ENCODE measurements at regions not wholly inside any gene's neighbourhood (a gene's known extent, or its start where the extent isn't known, plus 50 kb on each side); places are given as distances from the start of the nearest gene placed in this dataset.

GRCh38 chr15:95086531-95087252 lies 855.3 kb downstream of the MCTP2 start:
- no peaks in the 10 kb centered on the region for H3K4me1 ChIP-seq (ENCODE audit: insufficient read depth, low read length)
- H3K36me3 ChIP-seq (ENCODE audit: insufficient read depth, low read length), result no peaks in the 10 kb centered on the region
- H3K9ac ChIP-seq (ENCODE audit: low read depth, low read length), result no peak overlapping the region
- no peaks in the 10 kb centered on the region for H3K9me3 ChIP-seq (ENCODE audit: control insufficient read depth, insufficient read depth, low read length)

GRCh38 chr15:95087253-95087609 lies 855.9 kb downstream of the MCTP2 start:
- Histone ChIP-seq H3K9me3 (ENCODE audit: control insufficient read depth, insufficient read depth, low read length) (no peaks in the 10 kb centered on the region), H3K9ac (ENCODE audit: low read depth, low read length) (no peak overlapping the region), H3K36me3 (ENCODE audit: insufficient read depth, low read length) (no peaks in the 10 kb centered on the region), H3K4me1 (ENCODE audit: insufficient read depth, low read length) (no peaks in the 10 kb centered on the region)

DNA sequence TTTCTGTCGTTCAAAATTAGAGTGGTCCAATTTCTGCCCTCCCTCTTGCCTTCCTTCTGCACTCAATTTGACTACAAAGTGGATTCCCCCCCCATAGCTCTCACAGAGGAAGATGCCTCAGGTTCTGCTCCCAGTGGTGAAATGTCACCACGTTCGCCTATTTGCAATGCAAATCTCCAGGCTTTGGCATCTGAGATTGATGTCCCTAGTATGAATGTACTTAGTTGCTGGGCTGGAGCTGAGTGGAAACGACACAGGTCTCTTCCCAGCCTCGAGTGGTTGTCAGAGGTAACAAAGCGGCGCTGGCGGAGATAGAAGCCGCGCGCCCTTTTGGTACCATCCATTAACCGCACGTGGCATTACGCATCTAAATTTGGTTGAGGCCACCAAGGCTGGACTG lies 860.1 kb downstream of the MCTP2 start:
- Histone ChIP-seq H3K4me1 (ENCODE audit: insufficient read depth, low read length) (no peaks in the 10 kb centered on the region), H3K36me3 (ENCODE audit: insufficient read depth, low read length) (no peaks in the 10 kb centered on the region), H3K9me3 (ENCODE audit: control insufficient read depth, insufficient read depth, low read length) (no peaks in the 10 kb centered on the region), H3K9ac (ENCODE audit: low read depth, low read length) (no peak overlapping the region)

DNA sequence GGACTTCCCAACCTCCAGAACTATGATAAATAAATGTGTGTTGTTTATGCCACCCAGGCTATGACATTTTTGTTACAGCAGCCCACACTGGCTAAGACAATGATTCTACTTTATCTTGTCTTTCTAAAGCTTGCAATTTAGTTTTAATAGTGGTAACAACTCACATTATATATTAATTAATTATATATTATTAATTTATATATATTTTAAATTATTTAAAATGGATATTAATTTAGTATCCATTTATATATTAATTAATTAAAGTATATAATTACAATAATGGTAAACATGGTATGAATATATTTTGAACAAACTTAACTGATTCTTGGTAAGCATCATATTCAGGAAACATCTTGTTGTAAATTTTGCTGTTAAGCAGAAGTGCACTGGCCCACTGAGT lies 863.9 kb downstream of the MCTP2 start:
- no peaks in the 10 kb centered on the region for H3K4me1 ChIP-seq (ENCODE audit: insufficient read depth, low read length)
- H3K9me3 ChIP-seq (ENCODE audit: control insufficient read depth, insufficient read depth, low read length), result no peaks in the 10 kb centered on the region
- H3K36me3 ChIP-seq (ENCODE audit: insufficient read depth, low read length), result no peaks in the 10 kb centered on the region
- H3K9ac ChIP-seq (ENCODE audit: low read depth, low read length), result no peak overlapping the region

DNA sequence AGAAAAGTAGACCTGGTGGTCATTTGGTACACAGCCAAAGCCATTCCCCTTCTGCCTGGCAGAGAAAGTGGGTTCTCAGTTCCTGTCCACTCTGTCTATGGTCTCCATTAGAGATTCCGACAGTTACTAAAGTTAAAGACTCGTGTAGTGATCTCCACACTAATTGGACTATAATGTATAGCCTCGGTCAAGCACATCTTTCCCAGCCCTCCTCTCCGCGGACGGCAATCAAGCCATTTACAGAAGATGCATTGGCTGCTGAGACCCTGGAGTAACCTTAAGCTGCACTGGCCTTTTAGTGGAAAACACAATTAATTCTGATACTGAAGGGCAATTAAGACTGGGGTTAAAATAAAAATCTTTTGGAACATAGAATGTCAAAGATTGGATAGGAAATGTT lies 865.3 kb downstream of the MCTP2 start:
- H3K9ac ChIP-seq (ENCODE audit: low read depth, low read length), result no peak overlapping the region
- H3K36me3 ChIP-seq (ENCODE audit: insufficient read depth, low read length), result no peaks in the 10 kb centered on the region
- H3K4me1 ChIP-seq (ENCODE audit: insufficient read depth, low read length), result no peaks in the 10 kb centered on the region
- no peaks in the 10 kb centered on the region for H3K9me3 ChIP-seq (ENCODE audit: control insufficient read depth, insufficient read depth, low read length)

DNA sequence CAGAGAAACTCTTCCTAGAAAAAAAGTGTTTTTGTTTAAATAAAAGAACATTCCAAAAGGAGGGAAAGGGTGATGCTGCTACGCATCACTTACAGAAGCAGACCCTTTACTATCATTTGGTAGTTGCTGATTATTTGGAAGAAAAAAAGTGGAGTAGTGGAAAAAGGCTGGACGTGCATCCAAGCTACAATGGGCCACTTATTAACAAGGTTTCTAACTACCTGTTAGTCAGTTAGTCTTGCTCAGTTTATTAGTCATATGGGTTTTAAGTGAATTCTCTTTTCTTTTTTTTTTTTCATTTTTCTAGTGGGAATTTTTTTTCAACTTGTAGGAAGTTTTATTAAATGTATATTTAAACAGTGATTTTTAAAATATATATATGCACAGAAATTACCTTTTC lies 866.0 kb downstream of the MCTP2 start:
- H3K36me3 ChIP-seq (ENCODE audit: insufficient read depth, low read length), result no peaks in the 10 kb centered on the region
- H3K9me3 ChIP-seq (ENCODE audit: control insufficient read depth, insufficient read depth, low read length), result no peaks in the 10 kb centered on the region
- H3K9ac ChIP-seq (ENCODE audit: low read depth, low read length), result no peak overlapping the region
- H3K4me1 ChIP-seq (ENCODE audit: insufficient read depth, low read length), result no peaks in the 10 kb centered on the region

DNA sequence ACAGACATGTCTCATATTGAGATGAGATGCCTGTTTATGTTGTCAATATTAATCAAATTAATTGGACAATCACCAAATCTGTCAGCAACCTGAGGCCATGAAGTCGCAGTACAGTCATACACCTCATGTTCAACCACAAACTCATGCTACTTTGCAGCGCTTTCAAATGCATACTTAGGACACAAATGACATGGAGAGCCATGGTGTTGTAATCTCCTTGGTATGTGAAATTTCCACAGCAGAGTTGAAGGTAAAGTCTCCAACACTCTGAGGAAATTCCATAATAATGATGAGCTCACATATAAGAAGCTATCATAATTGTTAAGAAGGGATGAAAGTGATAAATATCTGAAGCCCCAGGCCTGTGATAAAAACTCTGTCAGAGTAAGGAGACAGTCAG lies 873.9 kb downstream of the MCTP2 start:
- H3K4me1 ChIP-seq (ENCODE audit: insufficient read depth, low read length), result no peaks in the 10 kb centered on the region
- no peaks in the 10 kb centered on the region for H3K36me3 ChIP-seq (ENCODE audit: insufficient read depth, low read length)
- H3K9ac ChIP-seq (ENCODE audit: low read depth, low read length), result no peak overlapping the region
- H3K9me3 ChIP-seq (ENCODE audit: control insufficient read depth, insufficient read depth, low read length), result no peaks in the 10 kb centered on the region

- Histone ChIP-seq H3K9me3 (ENCODE audit: control insufficient read depth, insufficient read depth, low read length) (no peaks in the 10 kb centered on the region), H3K4me1 (ENCODE audit: insufficient read depth, low read length) (no peaks in the 10 kb centered on the region), H3K9ac (ENCODE audit: low read depth, low read length) (no peak overlapping the region)
These were observed 875.4 kb downstream of the MCTP2 start for GRCh38 chr15:95106801-95107200.

DNA sequence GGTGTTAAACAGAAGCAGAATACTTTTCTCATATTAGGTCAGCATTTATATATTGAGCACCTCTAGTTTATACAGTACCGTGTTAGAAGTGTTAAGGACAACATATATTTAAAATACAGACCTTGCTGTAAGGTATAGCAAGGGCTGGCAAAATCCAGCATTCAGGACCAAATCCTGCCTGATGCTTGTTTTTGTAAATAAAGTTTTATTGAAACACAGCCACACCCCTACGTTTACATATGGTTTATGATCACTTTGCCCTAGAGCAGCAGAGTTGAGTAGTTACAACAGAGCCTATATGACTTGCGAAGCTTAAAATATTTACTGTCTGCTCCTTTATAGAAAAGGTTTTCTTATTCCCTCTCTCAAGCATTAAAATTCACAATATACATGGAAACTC lies 877.3 kb downstream of the MCTP2 start:
- no peaks in the 10 kb centered on the region for H3K4me1 ChIP-seq (ENCODE audit: insufficient read depth, low read length)
- H3K9ac ChIP-seq (ENCODE audit: low read depth, low read length), result no peak overlapping the region
- H3K36me3 ChIP-seq (ENCODE audit: insufficient read depth, low read length), result no peaks in the 10 kb centered on the region
- H3K9me3 ChIP-seq (ENCODE audit: control insufficient read depth, insufficient read depth, low read length), result no peaks in the 10 kb centered on the region

More at GRCh38 chr15:95106801-95107200, 875.4 kb downstream of the MCTP2 start:
- no peaks in the 10 kb centered on the region for H3K36me3 ChIP-seq (ENCODE audit: insufficient read depth, low read length)

DNA sequence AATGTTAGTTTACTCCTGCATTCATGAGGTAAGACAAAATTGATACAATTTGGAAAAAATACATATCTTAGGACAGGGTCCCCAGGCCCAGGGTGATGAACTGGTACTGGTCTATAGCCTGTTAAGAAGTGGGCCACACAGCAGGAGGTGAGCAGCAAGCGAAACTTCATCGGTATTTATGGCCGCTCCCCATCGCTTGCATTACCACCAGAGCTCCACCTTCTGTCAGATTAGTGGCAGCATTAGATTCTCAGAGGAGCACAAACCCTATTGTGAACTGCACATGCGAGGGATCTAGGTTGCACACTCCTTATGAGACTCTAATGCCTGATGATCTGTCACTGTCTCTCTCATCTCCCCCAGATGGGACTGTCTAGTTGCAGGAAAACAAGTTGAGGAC lies 880.6 kb downstream of the MCTP2 start:
- no peaks in the 10 kb centered on the region for H3K36me3 ChIP-seq (ENCODE audit: insufficient read depth, low read length)
- no peak overlapping the region for H3K9ac ChIP-seq (ENCODE audit: low read depth, low read length)
- no peaks in the 10 kb centered on the region for H3K9me3 ChIP-seq (ENCODE audit: control insufficient read depth, insufficient read depth, low read length)
- H3K4me1 ChIP-seq (ENCODE audit: insufficient read depth, low read length), result no peaks in the 10 kb centered on the region

GRCh38 chr15:95113041-95113440 lies 881.7 kb downstream of the MCTP2 start:
- H3K36me3 ChIP-seq (ENCODE audit: insufficient read depth, low read length), result no peaks in the 10 kb centered on the region
- H3K9me3 ChIP-seq (ENCODE audit: control insufficient read depth, insufficient read depth, low read length), result no peaks in the 10 kb centered on the region
- no peaks in the 10 kb centered on the region for H3K4me1 ChIP-seq (ENCODE audit: insufficient read depth, low read length)
- no peak overlapping the region for H3K9ac ChIP-seq (ENCODE audit: low read depth, low read length)

GRCh38 chr15:95119041-95119610 lies 887.8 kb downstream of the MCTP2 start:
- no peaks in the 10 kb centered on the region for H3K4me1 ChIP-seq (ENCODE audit: insufficient read depth, low read length)
- no peak overlapping the region for H3K9ac ChIP-seq (ENCODE audit: low read depth, low read length)
- H3K36me3 ChIP-seq (ENCODE audit: insufficient read depth, low read length), result no peaks in the 10 kb centered on the region
- no peaks in the 10 kb centered on the region for H3K9me3 ChIP-seq (ENCODE audit: control insufficient read depth, insufficient read depth, low read length)

DNA sequence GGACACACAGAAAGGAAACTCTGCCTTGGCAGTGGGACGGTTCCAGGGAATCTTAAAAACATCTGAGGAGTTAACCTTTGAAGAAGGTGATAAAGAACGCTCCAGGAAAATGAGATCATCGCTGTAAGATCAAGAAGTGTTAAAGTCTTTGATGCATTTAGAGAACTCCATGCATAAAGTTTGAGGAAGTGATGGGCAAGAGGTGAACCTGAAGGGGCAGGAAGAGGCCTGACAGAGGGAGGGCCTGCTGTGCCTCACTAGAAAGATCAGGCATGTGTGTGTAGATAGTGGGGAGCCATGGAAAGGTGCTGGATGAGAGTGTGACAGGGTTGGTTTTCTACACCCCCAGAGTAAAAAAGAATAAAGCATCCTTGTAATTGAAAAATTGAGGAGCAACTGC lies 889.2 kb downstream of the MCTP2 start:
- Histone ChIP-seq H3K9me3 (ENCODE audit: control insufficient read depth, insufficient read depth, low read length) (no peaks in the 10 kb centered on the region), H3K4me1 (ENCODE audit: insufficient read depth, low read length) (no peaks in the 10 kb centered on the region), H3K36me3 (ENCODE audit: insufficient read depth, low read length) (no peaks in the 10 kb centered on the region), H3K9ac (ENCODE audit: low read depth, low read length) (no peak overlapping the region)

DNA sequence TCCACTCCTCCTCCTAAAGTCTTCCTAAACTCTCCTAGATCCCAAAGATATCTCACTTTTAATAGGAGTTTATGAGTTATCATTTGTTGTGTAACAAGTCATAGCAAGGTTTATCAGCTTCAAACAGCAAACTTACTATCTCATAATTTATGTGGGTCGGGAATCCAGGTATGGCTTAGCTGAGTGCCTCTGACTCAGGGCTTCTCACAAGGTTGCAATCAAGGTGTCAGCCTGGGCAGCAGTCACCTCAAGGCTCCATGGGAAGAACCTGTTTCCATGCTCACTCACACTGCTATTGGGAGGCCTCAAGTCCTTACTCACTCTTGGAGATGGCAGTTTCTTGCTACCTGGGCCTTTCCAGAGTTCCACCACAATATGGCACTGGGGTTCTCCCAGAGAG lies 889.8 kb downstream of the MCTP2 start:
- Histone ChIP-seq H3K36me3 (ENCODE audit: insufficient read depth, low read length) (no peaks in the 10 kb centered on the region), H3K4me1 (ENCODE audit: insufficient read depth, low read length) (no peaks in the 10 kb centered on the region), H3K9me3 (ENCODE audit: control insufficient read depth, insufficient read depth, low read length) (no peaks in the 10 kb centered on the region), H3K9ac (ENCODE audit: low read depth, low read length) (no peak overlapping the region)

GRCh38 chr15:95125803-95126202 lies 894.4 kb downstream of the MCTP2 start:
- no peak overlapping the region for H3K9ac ChIP-seq (ENCODE audit: low read depth, low read length)
- no peaks in the 10 kb centered on the region for H3K36me3 ChIP-seq (ENCODE audit: insufficient read depth, low read length)
- H3K4me1 ChIP-seq (ENCODE audit: insufficient read depth, low read length), result no peaks in the 10 kb centered on the region
- H3K9me3 ChIP-seq (ENCODE audit: control insufficient read depth, insufficient read depth, low read length), result no peaks in the 10 kb centered on the region
